NCI-H524 (cell line): ENCODE measurements at regions not wholly inside any gene's neighbourhood (a gene's known extent, or its start where the extent isn't known, plus 50 kb on each side); places are given as distances from the start of the nearest gene placed in this dataset.
A peak's percentile ranks its signal among the peaks of the same experiment; 100 is the strongest.
"Not testable (repeated sequence)": the region's sequence is repeated elsewhere in the genome, so short reads cannot be mapped to it uniquely, and the experiment has no call there.

Source experiments
- DNase-seq, 2 experiments: peaks; one replicate each; lab custom pipeline; 2025; lab: John Stamatoyannopoulos, UW

GRCh38 chr12:90690120-90690519 lies 264.9 kb downstream of the CCER1 start:
- peak in 1 of 2 experiments; percentile 1 for DNase-seq

- not testable (repeated sequence) for DNase-seq
Observed at GRCh38 chr12:90687682-90688081, 267.3 kb downstream of the CCER1 start.

GRCh38 chr12:90683871-90684270 lies 271.1 kb downstream of the CCER1 start:
- DNase-seq, result no peak

GRCh38 chr12:90682398-90682797 lies 272.6 kb downstream of the CCER1 start:
- no peak for DNase-seq

GRCh38 chr12:90679674-90680073 lies 275.3 kb downstream of the CCER1 start:
- no peak for DNase-seq

GRCh38 chr12:90677552-90677951 lies 277.4 kb downstream of the CCER1 start:
- no peak for DNase-seq

GRCh38 chr12:90677055-90677454 lies 277.9 kb downstream of the CCER1 start:
- no peak for DNase-seq

GRCh38 chr12:90675106-90675505 lies 279.9 kb downstream of the CCER1 start:
- no peak for DNase-seq

GRCh38 chr12:90672081-90672480 lies 282.9 kb downstream of the CCER1 start:
- no peak for DNase-seq

GRCh38 chr12:90663949-90664348 lies 291.0 kb downstream of the CCER1 start:
- not testable (repeated sequence) for DNase-seq

- DNase-seq, result no peak
Observed at GRCh38 chr12:90659060-90659459, 295.9 kb downstream of the CCER1 start.

- no peak for DNase-seq
Observed at GRCh38 chr12:90653040-90653439, 301.9 kb downstream of the CCER1 start.

GRCh38 chr12:90652280-90652679 lies 302.7 kb downstream of the CCER1 start:
- DNase-seq, result peak in 1 of 2 experiments; percentile 3

- DNase-seq, result no peak
Observed at GRCh38 chr12:90645181-90645580, 309.8 kb downstream of the CCER1 start.

GRCh38 chr12:90631591-90632212 lies 323.3 kb downstream of the CCER1 start:
- DNase-seq, result no peak

- DNase-seq, result no peak
Observed at GRCh38 chr12:90630006-90630405, 325.0 kb downstream of the CCER1 start.

GRCh38 chr12:90628213-90628612 lies 326.8 kb downstream of the CCER1 start:
- no peak for DNase-seq

- DNase-seq, result no peak
Observed at GRCh38 chr12:90627180-90627896, 327.6 kb downstream of the CCER1 start.

- no peak for DNase-seq
Observed at GRCh38 chr12:90622431-90622830, 332.5 kb downstream of the CCER1 start.

- no peak for DNase-seq
Observed at GRCh38 chr12:90621927-90622326, 333.0 kb downstream of the CCER1 start.

- DNase-seq, result no peak
Observed at GRCh38 chr12:90619943-90620342, 335.0 kb downstream of the CCER1 start.

- no peak for DNase-seq
Observed at GRCh38 chr12:90618586-90618985, 336.4 kb downstream of the CCER1 start.

- no peak for DNase-seq
Observed at GRCh38 chr12:90611891-90612290, 343.1 kb downstream of the CCER1 start.

- no peak for DNase-seq
Observed at GRCh38 chr12:90611048-90611447, 343.9 kb downstream of the CCER1 start.
